GM23248 (cell line): ENCODE measurements at regions not wholly inside any gene's neighbourhood (a gene's known extent, or its start where the extent isn't known, plus 50 kb on each side); places are given as distances from the start of the nearest gene placed in this dataset.

Source experiments
- EZH2 ChIP-seq: fragments of 200-600 bp; sonication (generic); IDR thresholded peaks from 2 replicates; pipeline ENCODE4 v1.6.1; 2018; ENCODE audit warnings: antibody characterized with exemption, mild to moderate bottlenecking; ENCODE audit not compliant: insufficient read depth, poor library complexity, severe bottlenecking
- EZH2phosphoT487 ChIP-seq: fragments of 200-600 bp; sonication (generic); IDR thresholded peaks from 2 replicates; pipeline ENCODE4 v1.6.1; 2018; ENCODE audit warnings: antibody characterized with exemption, moderate library complexity, mild to moderate bottlenecking, low read depth; ENCODE audit not compliant: insufficient read depth

DNA sequence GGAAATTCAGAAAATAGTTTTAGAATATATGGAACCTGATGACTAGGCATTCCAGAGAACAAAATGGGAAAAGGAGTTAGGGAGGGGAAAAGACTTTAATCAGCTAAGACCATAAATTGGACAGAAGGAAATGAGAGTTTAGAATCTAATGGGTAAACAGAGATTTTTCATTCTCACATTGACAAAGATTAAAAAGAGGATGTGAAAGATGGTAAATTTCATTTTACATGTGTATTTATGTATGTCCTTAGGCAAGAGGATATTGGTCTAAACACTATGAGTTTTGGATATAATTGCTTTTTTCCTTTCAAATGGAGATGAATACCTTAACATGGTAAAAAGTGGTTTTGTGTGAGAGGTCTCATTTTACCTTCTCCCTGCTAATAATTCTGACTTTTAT, 1021.9 kb downstream of the NSUN3 start:
- no peak for TF ChIP-seq EZH2phosphoT487
- TF ChIP-seq EZH2, result no peak
